HCT116 (cell line): ENCODE measurements at regions not wholly inside any gene's neighbourhood (a gene's known extent, or its start where the extent isn't known, plus 50 kb on each side); places are given as distances from the start of the nearest gene placed in this dataset.

Experiments used
- ATAC-seq: fragments of 200-7000 bp; cut with Tn5 transposase; 2 replicates; pipeline ENCODE4 v1.9.1; 2020; ENCODE audit warnings: mild to moderate bottlenecking, moderate library complexity
- BruUV-seq: library from RNA; stranded (reverse); fragments of 400-500 nt; replicated peaks from 2 replicates; lab custom pipeline; 2021; lab: Mats Ljungman, UMichigan
- CTCF ChIA-PET: fragments of 300-600 bp; sonication (Branson Sonifier 250); formaldehyde crosslinking; loops from one replicate; lab custom pipeline; 2021; ENCODE audit warnings: antibody characterized with exemption; lab: Charles Lee
- POLR2A ChIA-PET: fragments of 300-600, 350-600 bp; sonication (Branson Sonifier 250); formaldehyde crosslinking; loops from one replicate; lab custom pipeline; 2021; ENCODE audit warnings: antibody characterized with exemption; lab: Charles Lee
- RAD21 ChIA-PET, 2 experiments: fragments of 300-600 bp; sonication (Branson Sonifier 250); formaldehyde crosslinking; loops; one replicate each; lab custom pipeline; 2023; ENCODE audit warnings: low total read pairs in 2 of 2; ENCODE audit not compliant: uncharacterized antibody in 2 of 2, unreplicated experiment in 2 of 2, low non-redundant PET in 1 of 2; lab: Charles Lee
- DNase-seq: peaks from one replicate; pipeline ENCODE4 v3.0.0-alpha.2; 2010; ENCODE audit warnings: low read depth, low spot score
- H2AFZ ChIP-seq: fragments of 200-600 bp; shearing (Covaris generic), sonication (generic); 2 replicates; pipeline ENCODE4 v1.6.1; 2017; ENCODE audit warnings: low read depth, mixed run types, mixed read lengths, antibody characterized with exemption, low read length; ENCODE audit not compliant: poor library complexity, severe bottlenecking
- H3K27ac ChIP-seq: 2 replicates; pipeline ENCODE4 v1.5.1; 2012; ENCODE audit warnings: low read depth, low read length
- H3K27me3 ChIP-seq: fragments of 200-600 bp; sonication (generic); 2 replicates; pipeline ENCODE4 v1.6.1; 2016; ENCODE audit warnings: mixed run types, low read length, mixed read lengths; ENCODE audit not compliant: insufficient read depth
- H3K36me3 ChIP-seq, 2 experiments: fragments of 200-500 bp in 1 of 2; fragments of 200-600 bp in 1 of 2; sonication (Bioruptor generic) in 1 of 2; sonication (generic) in 1 of 2; 2 replicates each; pipeline versions ENCODE4 v1.5.1 to v1.6.1; 2014 to 2016; ENCODE audit warnings: low read length in 2 of 2, inconsistent platforms in 1 of 2, mixed read lengths in 1 of 2, mixed run types in 1 of 2; ENCODE audit not compliant: insufficient read depth in 2 of 2, control insufficient read depth in 1 of 2
- H3K4me1 ChIP-seq, 2 experiments: fragments of 200-600 bp in 1 of 2; sonication (generic) in 1 of 2; 2 replicates each; pipeline versions ENCODE4 v1.5.1 to v1.6.1; 2012 to 2017; ENCODE audit warnings: low read length in 2 of 2, inconsistent platforms in 1 of 2, mild to moderate bottlenecking in 1 of 2, mixed read lengths in 1 of 2, mixed run types in 1 of 2, moderate library complexity in 1 of 2; ENCODE audit not compliant: insufficient read depth in 2 of 2, control insufficient read depth in 1 of 2
- H3K4me2 ChIP-seq: fragments of 200-600 bp; sonication (generic); 2 replicates; pipeline ENCODE4 v1.6.1; 2017; ENCODE audit warnings: mixed run types, low read length, mixed read lengths
- H3K4me3 ChIP-seq, 2 experiments: fragments of 200-600 bp in 1 of 2; sonication (generic) in 1 of 2; replicated peaks in 1 of 2; 2 replicates each; pipeline ENCODE4 v1.5.1; 2011 to 2016; ENCODE audit warnings: low read length in 2 of 2, control low read depth in 1 of 2, low read depth in 1 of 2, mild to moderate bottlenecking in 1 of 2, mixed read lengths in 1 of 2, mixed run types in 1 of 2
- H3K79me2 ChIP-seq: fragments of 200-600 bp; sonication (generic); 2 replicates; pipeline ENCODE4 v1.6.1; 2017; ENCODE audit warnings: mild to moderate bottlenecking, mixed run types, low read length, moderate library complexity, mixed read lengths; ENCODE audit not compliant: insufficient read depth
- H3K9ac ChIP-seq: fragments of 200-600 bp; sonication (generic); 2 replicates; pipeline ENCODE4 v1.6.1; 2016; ENCODE audit warnings: low read length, mixed read lengths
- H3K9me2 ChIP-seq: fragments of 200-600 bp; sonication (generic), shearing (Covaris generic); 2 replicates; pipeline ENCODE4 v1.6.1; 2017; ENCODE audit warnings: mixed run types, mild to moderate bottlenecking, moderate library complexity; ENCODE audit not compliant: insufficient read depth
- H3K9me3 ChIP-seq, 2 experiments: fragments of 200-500 bp in 1 of 2; fragments of 200-600 bp in 1 of 2; sonication (Bioruptor generic) in 1 of 2; sonication (generic) in 1 of 2; 2 replicates each; pipeline ENCODE4 v1.6.1; 2014 to 2017; ENCODE audit warnings: low read length in 2 of 2, mixed read lengths in 2 of 2, inconsistent platforms in 1 of 2, low read depth in 1 of 2, mild to moderate bottlenecking in 1 of 2, mixed run types in 1 of 2, moderate library complexity in 1 of 2; ENCODE audit not compliant: control insufficient read depth in 1 of 2, insufficient read depth in 1 of 2
- H4K20me1 ChIP-seq: fragments of 200-600 bp; sonication (generic), shearing (Covaris generic); 2 replicates; pipeline ENCODE4 v1.6.1; 2017; ENCODE audit warnings: mixed run types, mild to moderate bottlenecking, moderate library complexity; ENCODE audit not compliant: insufficient read depth
- CBX3 ChIP-seq: IDR thresholded peaks from 2 replicates; pipeline ENCODE4 v1.6.1; 2012; ENCODE audit warnings: low read depth
- CEBPB ChIP-seq: IDR thresholded peaks from 2 replicates; pipeline ENCODE4 v1.6.1; 2012; ENCODE audit warnings: low read depth
- EZH2 ChIP-seq: fragments of 200-600 bp; sonication (generic); IDR thresholded peaks from 2 replicates; pipeline ENCODE4 v1.6.1; 2017; ENCODE audit warnings: antibody characterized with exemption, mixed run types
- FOSL1 ChIP-seq: IDR thresholded peaks from 2 replicates; pipeline ENCODE4 v1.6.1; 2012; ENCODE audit warnings: low read depth
- JUND ChIP-seq: IDR thresholded peaks from 2 replicates; pipeline ENCODE4 v1.6.1; 2012
- POLR2A ChIP-seq: IDR thresholded peaks from 2 replicates; pipeline ENCODE4 v1.7.0; 2011; ENCODE audit warnings: borderline replicate concordance; ENCODE audit not compliant: insufficient read depth, insufficient read length; ENCODE audit errors: extremely low read depth
- RAD21 ChIP-seq: IDR thresholded peaks from 2 replicates; pipeline ENCODE4 v1.6.1; 2012; ENCODE audit warnings: low read depth, mild to moderate bottlenecking
- SP1 ChIP-seq: IDR thresholded peaks from 2 replicates; pipeline ENCODE4 v1.6.1; 2012; ENCODE audit warnings: low read depth
- intact Hi-C: fragments of 100-400 bp; cut with micrococcal nuclease; formaldehyde crosslinking; loops from 2 replicates; pipeline ENCODE4 v1.10.0; 2022
- TF ChIP-seq, protein P1 (sequence below): IDR thresholded peaks from 2 replicates; pipeline ENCODE4 v1.6.1; 2012
- TF ChIP-seq, protein P2 (sequence below): IDR thresholded peaks from 2 replicates; pipeline ENCODE4 v1.6.1; 2011; ENCODE audit warnings: mild to moderate bottlenecking, low read length, moderate library complexity; ENCODE audit not compliant: insufficient replicate concordance; ENCODE audit errors: extremely low read depth

DNA sequence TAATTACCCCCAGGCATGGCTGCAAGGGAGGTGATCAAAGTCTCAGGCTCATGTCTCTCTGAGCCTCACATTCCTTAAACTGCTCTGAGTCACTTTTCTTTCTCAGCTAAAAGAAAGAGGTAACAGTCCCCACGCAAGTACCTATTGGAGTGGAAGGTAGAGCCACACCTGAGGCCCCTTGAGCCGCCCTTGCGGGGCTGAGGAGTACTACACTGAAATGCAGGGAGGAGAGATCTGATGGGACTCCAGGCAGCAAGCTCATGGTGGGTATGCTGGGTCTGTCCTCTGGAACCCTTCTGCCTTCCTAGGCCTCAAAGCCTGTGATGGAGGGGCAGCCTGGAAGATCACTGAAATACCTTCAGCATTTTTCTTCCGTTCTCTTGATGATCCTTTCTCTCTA lies 960.0 kb downstream of the DNAJB9 start:
- intact Hi-C loops, result no loop called here
- H3K9me2 ChIP-seq, result no peaks in the 10 kb centered on the region
- no peaks in the 10 kb centered on the region for H3K9me3 ChIP-seq
- no peak for TF ChIP-seq CBX3
- TF ChIP-seq CEBPB, result no peak
- no peak for TF ChIP-seq RAD21
- no peak for TF ChIP-seq EZH2
- no peak for TF ChIP-seq POLR2A
- TF ChIP-seq, protein P1, sequence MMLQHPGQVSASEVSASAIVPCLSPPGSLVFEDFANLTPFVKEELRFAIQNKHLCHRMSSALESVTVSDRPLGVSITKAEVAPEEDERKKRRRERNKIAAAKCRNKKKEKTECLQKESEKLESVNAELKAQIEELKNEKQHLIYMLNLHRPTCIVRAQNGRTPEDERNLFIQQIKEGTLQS, result no peak
- TF ChIP-seq SP1, result no peak
- TF ChIP-seq, protein P2, sequence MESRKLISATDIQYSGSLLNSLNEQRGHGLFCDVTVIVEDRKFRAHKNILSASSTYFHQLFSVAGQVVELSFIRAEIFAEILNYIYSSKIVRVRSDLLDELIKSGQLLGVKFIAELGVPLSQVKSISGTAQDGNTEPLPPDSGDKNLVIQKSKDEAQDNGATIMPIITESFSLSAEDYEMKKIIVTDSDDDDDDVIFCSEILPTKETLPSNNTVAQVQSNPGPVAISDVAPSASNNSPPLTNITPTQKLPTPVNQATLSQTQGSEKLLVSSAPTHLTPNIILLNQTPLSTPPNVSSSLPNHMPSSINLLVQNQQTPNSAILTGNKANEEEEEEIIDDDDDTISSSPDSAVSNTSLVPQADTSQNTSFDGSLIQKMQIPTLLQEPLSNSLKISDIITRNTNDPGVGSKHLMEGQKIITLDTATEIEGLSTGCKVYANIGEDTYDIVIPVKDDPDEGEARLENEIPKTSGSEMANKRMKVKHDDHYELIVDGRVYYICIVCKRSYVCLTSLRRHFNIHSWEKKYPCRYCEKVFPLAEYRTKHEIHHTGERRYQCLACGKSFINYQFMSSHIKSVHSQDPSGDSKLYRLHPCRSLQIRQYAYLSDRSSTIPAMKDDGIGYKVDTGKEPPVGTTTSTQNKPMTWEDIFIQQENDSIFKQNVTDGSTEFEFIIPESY, result no peak
- TF ChIP-seq JUND, result no peak
- no peak for TF ChIP-seq FOSL1
- TF ChIP-seq, all 23 proteins: peak for 0
- no peaks in the 10 kb centered on the region for H3K79me2 ChIP-seq
- no peak overlapping the region for H2AFZ ChIP-seq
- no peaks in the 10 kb centered on the region for H4K20me1 ChIP-seq
- no peaks in the 10 kb centered on the region for H3K4me1 ChIP-seq
- RAD21 ChIA-PET, result no interaction called here
- no peak overlapping the region for H3K27ac ChIP-seq
- CTCF ChIA-PET, result no interaction called here
- H3K27me3 ChIP-seq, result no peaks in the 10 kb centered on the region
- no peak for DNase-seq
- H3K36me3 ChIP-seq, result no peaks in the 10 kb centered on the region
- 0 out of 2 replicates have a peak, but pooled peaks have one; percentile 36 for ATAC-seq
- BruUV-seq, result no TSS peak
- no peak overlapping the region for H3K4me3 ChIP-seq
- POLR2A ChIA-PET, result no interaction called here
- no peak overlapping the region for H3K4me2 ChIP-seq
- H3K9ac ChIP-seq, result no peak overlapping the region
